GM23338 (cell line): ENCODE measurements at regions not wholly inside any gene's neighbourhood (a gene's known extent, or its start where the extent isn't known, plus 50 kb on each side); places are given as distances from the start of the nearest gene placed in this dataset.

Experiments used
- EZH2 ChIP-seq: fragments of 200-600 bp; sonication (generic); IDR thresholded peaks from one replicate; pipeline ENCODE4 v1.8.0; 2017; ENCODE audit warnings: antibody characterized with exemption, mild to moderate bottlenecking, low read depth; ENCODE audit not compliant: unreplicated experiment
- EZH2phosphoT487 ChIP-seq: fragments of 200-600 bp; sonication (generic); IDR thresholded peaks from one replicate; pipeline ENCODE4 v1.8.1; 2018; ENCODE audit warnings: antibody characterized with exemption; ENCODE audit not compliant: unreplicated experiment
- NANOG ChIP-seq: IDR thresholded peaks from 2 replicates; pipeline ENCODE4 v1.6.1; 2016; ENCODE audit warnings: antibody characterized with exemption, borderline replicate concordance
- POLR2AphosphoS5 ChIP-seq: IDR thresholded peaks from 2 replicates; pipeline ENCODE4 v1.6.1; 2016; ENCODE audit warnings: antibody characterized with exemption, low read depth
- STAT1 ChIP-seq: IDR thresholded peaks from one replicate; pipeline ENCODE4 v1.6.1; 2016; ENCODE audit warnings: antibody characterized with exemption; ENCODE audit not compliant: unreplicated experiment
- TF ChIP-seq, protein P1 (sequence below), 2 experiments: fragments of 200-600 bp in 1 of 2; sonication (generic) in 1 of 2; conservative IDR thresholded peaks; 2 replicates each; pipeline versions ENCODE4 v1.5.1 to v1.6.1; 2016 to 2017; ENCODE audit warnings: antibody characterized with exemption in 2 of 2, low read depth in 2 of 2, mild to moderate bottlenecking in 2 of 2, moderate library complexity in 1 of 2

DNA sequence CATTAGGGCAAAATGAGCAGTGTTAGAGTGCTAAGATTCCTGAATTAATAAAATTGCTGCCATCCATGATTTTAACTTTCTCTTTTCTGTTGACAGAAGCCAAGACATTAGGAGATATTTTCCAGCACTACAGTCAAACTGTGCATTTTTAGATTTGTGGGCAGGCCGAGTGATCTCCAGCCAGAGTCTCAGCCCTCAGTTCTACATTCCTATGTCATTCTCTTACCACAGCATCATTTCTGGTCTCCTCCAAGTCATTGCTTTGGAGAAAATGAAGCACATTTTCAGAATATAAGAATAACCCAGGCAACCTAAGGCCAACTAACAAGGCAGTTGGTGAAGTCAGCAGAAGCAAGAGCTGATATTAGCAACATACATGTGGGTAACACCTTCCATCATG lies 74.6 kb upstream of the NUDT7 start:
- TF ChIP-seq EZH2phosphoT487 = no peak
- TF ChIP-seq, protein P1, sequence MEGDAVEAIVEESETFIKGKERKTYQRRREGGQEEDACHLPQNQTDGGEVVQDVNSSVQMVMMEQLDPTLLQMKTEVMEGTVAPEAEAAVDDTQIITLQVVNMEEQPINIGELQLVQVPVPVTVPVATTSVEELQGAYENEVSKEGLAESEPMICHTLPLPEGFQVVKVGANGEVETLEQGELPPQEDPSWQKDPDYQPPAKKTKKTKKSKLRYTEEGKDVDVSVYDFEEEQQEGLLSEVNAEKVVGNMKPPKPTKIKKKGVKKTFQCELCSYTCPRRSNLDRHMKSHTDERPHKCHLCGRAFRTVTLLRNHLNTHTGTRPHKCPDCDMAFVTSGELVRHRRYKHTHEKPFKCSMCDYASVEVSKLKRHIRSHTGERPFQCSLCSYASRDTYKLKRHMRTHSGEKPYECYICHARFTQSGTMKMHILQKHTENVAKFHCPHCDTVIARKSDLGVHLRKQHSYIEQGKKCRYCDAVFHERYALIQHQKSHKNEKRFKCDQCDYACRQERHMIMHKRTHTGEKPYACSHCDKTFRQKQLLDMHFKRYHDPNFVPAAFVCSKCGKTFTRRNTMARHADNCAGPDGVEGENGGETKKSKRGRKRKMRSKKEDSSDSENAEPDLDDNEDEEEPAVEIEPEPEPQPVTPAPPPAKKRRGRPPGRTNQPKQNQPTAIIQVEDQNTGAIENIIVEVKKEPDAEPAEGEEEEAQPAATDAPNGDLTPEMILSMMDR (conservative IDR thresholded peaks at IDR 0.05; ENCODE audit: low read depth in 2 of 2) = no peak
- no peak for TF ChIP-seq POLR2AphosphoS5
- TF ChIP-seq EZH2 = no peak
- no peak for TF ChIP-seq STAT1
- TF ChIP-seq NANOG = no peak
